ENCODE measurements at regions not wholly inside any gene's neighbourhood (a gene's known extent, or its start where the extent isn't known, plus 50 kb on each side); places are given as distances from the start of the nearest gene placed in this dataset.

GRCh38 chr19:57010541-57010940 lies 109.2 kb upstream of the USP29 start:
- TF ChIP-seq POLR2A (IDR thresholded peaks at IDR 0.05) (no peak), CTCF (IDR thresholded peaks at IDR 0.05) (no peak), EP300 (IDR thresholded peaks at IDR 0.05) (no peak)
